WTC11 (cell line): ENCODE measurements at regions not wholly inside any gene's neighbourhood (a gene's known extent, or its start where the extent isn't known, plus 50 kb on each side); places are given as distances from the start of the nearest gene placed in this dataset.

Experiments used
- ATAC-seq: fragments of 200-7000 bp; cut with Tn5 transposase; 2 replicates; pipeline ENCODE4 v1.10.0; 2021; ENCODE audit warnings: mild to moderate bottlenecking, moderate library complexity
- CTCF ChIA-PET: fragments of 300-600 bp; sonication (Branson Sonifier 250); formaldehyde crosslinking; loops from one replicate; lab custom pipeline; 2021; ENCODE audit warnings: antibody characterized with exemption; lab: Charles Lee
- POLR2A ChIA-PET: fragments of 350-600 bp; sonication (Branson Sonifier 250); formaldehyde crosslinking; loops from one replicate; lab custom pipeline; 2021; ENCODE audit warnings: antibody characterized with exemption; lab: Charles Lee
- DNase-seq: peaks from one replicate; pipeline ENCODE4 v3.0.0; 2021; ENCODE audit warnings: low spot score
- H3K27ac Mint-ChIP-seq: 2 replicates; pipeline ENCODE4 v1.8.0; 2021; ENCODE audit warnings: mixed read lengths
- H3K27me3 Mint-ChIP-seq: 2 replicates; pipeline ENCODE4 v1.8.0; 2021; ENCODE audit warnings: low read depth, mild to moderate bottlenecking, moderate library complexity, mixed read lengths
- H3K36me3 Mint-ChIP-seq: 2 replicates; pipeline ENCODE4 v1.8.0; 2021; ENCODE audit warnings: mixed read lengths
- H3K4me1 Mint-ChIP-seq: 2 replicates; pipeline ENCODE4 v1.8.0; 2022; ENCODE audit warnings: mixed read lengths
- H3K4me3 Mint-ChIP-seq: 2 replicates; pipeline ENCODE4 v1.8.0; 2021; ENCODE audit warnings: mild to moderate bottlenecking, moderate library complexity, mixed read lengths
- H3K9me3 Mint-ChIP-seq: 2 replicates; pipeline ENCODE4 v1.8.0; 2021; ENCODE audit warnings: mixed read lengths
- AFF4 ChIP-seq: sonication (generic); formaldehyde crosslinking; IDR thresholded peaks from 2 replicates; pipeline ENCODE4 v1.8.1; 2023; ENCODE audit warnings: mild to moderate bottlenecking, missing genetic modification reagents, borderline replicate concordance
- ATF1 ChIP-seq: sonication (generic); formaldehyde crosslinking; IDR thresholded peaks from 2 replicates; pipeline ENCODE4 v1.8.1; 2023; ENCODE audit warnings: mild to moderate bottlenecking, moderate library complexity, missing genetic modification reagents
- CBFB ChIP-seq: sonication (generic); formaldehyde crosslinking; IDR thresholded peaks from 2 replicates; pipeline ENCODE4 v1.8.1; 2022; ENCODE audit warnings: mild to moderate bottlenecking, low read depth, missing genetic modification reagents
- CDX4 ChIP-seq: fragments of 250-450 bp; sonication (Bioruptor Pico); IDR thresholded peaks from 2 replicates; pipeline ENCODE4 v1.9.0; 2021; ENCODE audit warnings: moderate library complexity, mild to moderate bottlenecking, inconsistent platforms, borderline replicate concordance
- FOXJ3 ChIP-seq: sonication (generic); formaldehyde crosslinking; IDR thresholded peaks from 2 replicates; pipeline ENCODE4 v1.9.0; 2021; ENCODE audit warnings: missing genetic modification reagents, mild to moderate bottlenecking, borderline replicate concordance
- FOXK1 ChIP-seq: sonication (generic); formaldehyde crosslinking; IDR thresholded peaks from 2 replicates; pipeline ENCODE4 v1.8.0; 2022; ENCODE audit warnings: mild to moderate bottlenecking, moderate library complexity, missing genetic modification reagents
- GABPB1 ChIP-seq: sonication (generic); formaldehyde crosslinking; IDR thresholded peaks from 2 replicates; pipeline ENCODE4 v1.8.1; 2023; ENCODE audit warnings: mild to moderate bottlenecking, missing genetic modification reagents
- GRHL2 ChIP-seq: fragments of 250-450 bp; sonication (Bioruptor Pico); IDR thresholded peaks from 2 replicates; pipeline ENCODE4 v1.8.0; 2022; ENCODE audit warnings: mild to moderate bottlenecking, moderate library complexity; ENCODE audit not compliant: insufficient replicate concordance, severe bottlenecking
- HMGA2 ChIP-seq: fragments of 250-450 bp; sonication (Bioruptor Pico); IDR thresholded peaks from 2 replicates; pipeline ENCODE4 v1.4.0; 2021; ENCODE audit warnings: mild to moderate bottlenecking, moderate library complexity
- HMGXB4 ChIP-seq: sonication (generic); formaldehyde crosslinking; IDR thresholded peaks from 2 replicates; pipeline ENCODE4 v1.8.1; 2023; ENCODE audit warnings: mild to moderate bottlenecking, moderate library complexity, missing genetic modification reagents
- IRF2 ChIP-seq: sonication (generic); formaldehyde crosslinking; IDR thresholded peaks from 2 replicates; pipeline ENCODE4 v1.8.0; 2022; ENCODE audit warnings: low read depth, missing genetic modification reagents, borderline replicate concordance
- JAZF1 ChIP-seq: fragments of 250-450 bp; sonication (Bioruptor Pico); IDR thresholded peaks from 2 replicates; pipeline ENCODE4 v1.9.0; 2021; ENCODE audit warnings: moderate library complexity, mild to moderate bottlenecking, inconsistent platforms
- JUN ChIP-seq: sonication (generic); formaldehyde crosslinking; IDR thresholded peaks from 2 replicates; pipeline ENCODE4 v1.8.0; 2023; ENCODE audit warnings: mild to moderate bottlenecking, missing genetic modification reagents
- MXD4 ChIP-seq: fragments of 250-450 bp; sonication (Bioruptor Pico); IDR thresholded peaks from 2 replicates; pipeline ENCODE4 v1.8.0; 2021; ENCODE audit warnings: mild to moderate bottlenecking, moderate library complexity, borderline replicate concordance
- NR1H2 ChIP-seq: sonication (generic); formaldehyde crosslinking; IDR thresholded peaks from 2 replicates; pipeline ENCODE4 v1.9.0; 2021; ENCODE audit warnings: mild to moderate bottlenecking, moderate library complexity, missing genetic modification reagents
- PREB ChIP-seq: sonication (generic); formaldehyde crosslinking; IDR thresholded peaks from 2 replicates; pipeline ENCODE4 v1.8.1; 2022; ENCODE audit warnings: mild to moderate bottlenecking, missing genetic modification reagents, moderate library complexity, borderline replicate concordance
- PRRX2 ChIP-seq: fragments of 250-450 bp; sonication (Bioruptor Pico); IDR thresholded peaks from 2 replicates; pipeline ENCODE4 v1.8.0; 2021; ENCODE audit warnings: mild to moderate bottlenecking
- RORB ChIP-seq: fragments of 250-450 bp; sonication (Bioruptor Pico); IDR thresholded peaks from 2 replicates; pipeline ENCODE4 v1.9.0; 2021; ENCODE audit warnings: mild to moderate bottlenecking
- SMAD3 ChIP-seq: sonication (generic); formaldehyde crosslinking; IDR thresholded peaks from 2 replicates; pipeline ENCODE4 v1.8.0; 2022; ENCODE audit warnings: missing genetic modification reagents, mild to moderate bottlenecking, borderline replicate concordance
- SOX15 ChIP-seq: fragments of 250-450 bp; sonication (Bioruptor Pico); IDR thresholded peaks from 2 replicates; pipeline ENCODE4 v1.9.0; 2021; ENCODE audit warnings: mild to moderate bottlenecking
- USF2 ChIP-seq: sonication (generic); formaldehyde crosslinking; IDR thresholded peaks from 2 replicates; pipeline ENCODE4 v1.8.1; 2023; ENCODE audit warnings: mild to moderate bottlenecking, missing genetic modification reagents, moderate library complexity
- ZNF232 ChIP-seq: sonication (generic); formaldehyde crosslinking; IDR thresholded peaks from 2 replicates; pipeline ENCODE4 v1.8.0; 2022; ENCODE audit warnings: mild to moderate bottlenecking, missing genetic modification reagents
- ZNF512 ChIP-seq: sonication (generic); formaldehyde crosslinking; IDR thresholded peaks from 2 replicates; pipeline ENCODE4 v1.8.1; 2022; ENCODE audit warnings: missing genetic modification reagents, borderline replicate concordance

GRCh38 chr5:124889486-124889825, 143.0 kb upstream of the ZNF608 start (continued):
- TF ChIP-seq SMAD3 (no peak), CDX4 (CRISPR knock-in tag) (no peak), ZNF512 (CRISPR knock-in tag) (no peak), GRHL2 (no peak), USF2 (CRISPR knock-in tag) (no peak), JAZF1 (CRISPR knock-in tag) (no peak), AFF4 (CRISPR knock-in tag) (no peak), HMGA2 (no peak), PREB (CRISPR knock-in tag) (no peak), FOXK1 (CRISPR knock-in tag) (no peak)
- TF ChIP-seq, all 79 proteins: peak for 0

GRCh38 chr5:124889850-124890249, 143.4 kb upstream of the ZNF608 start:
- ATAC-seq (no peak), DNase-seq (no peak)
- ChIA-PET POLR2A (interaction anchor here (0.7 kb wide), 1 partner anchor 109 kb away, joined by 3 read pairs; no protein-coding TSS in a partner anchor), CTCF (interaction anchor here (1.0 kb wide), 1 partner anchor 13 kb away, joined by 3 read pairs; no protein-coding TSS in a partner anchor)
- TF ChIP-seq SOX15 (CRISPR knock-in tag) (no peak), JUN (CRISPR knock-in tag) (no peak), GABPB1 (no peak), MXD4 (CRISPR knock-in tag) (no peak), IRF2 (CRISPR knock-in tag) (no peak), PRRX2 (CRISPR knock-in tag) (no peak), RORB (CRISPR knock-in tag) (no peak), PREB (CRISPR knock-in tag) (no peak), ZNF232 (CRISPR knock-in tag) (no peak), HMGXB4 (CRISPR knock-in tag) (no peak), CBFB (CRISPR knock-in tag) (no peak), FOXK1 (CRISPR knock-in tag) (no peak), FOXJ3 (CRISPR knock-in tag) (no peak), USF2 (CRISPR knock-in tag) (no peak), NR1H2 (CRISPR knock-in tag) (no peak), ATF1 (no peak)
- peaks cover 17% of the 10 kb centered on the region for H3K36me3 Mint-ChIP-seq
- no peak overlapping the region for H3K27ac Mint-ChIP-seq
- H3K27me3 Mint-ChIP-seq, result peaks cover 7% of the 10 kb centered on the region
- peaks cover 16% of the 10 kb centered on the region for H3K9me3 Mint-ChIP-seq
- peaks cover 39% of the 10 kb centered on the region for H3K4me1 Mint-ChIP-seq
- no peak overlapping the region for H3K4me3 Mint-ChIP-seq
